Spleen (tissue), 7 donors: ENCODE measurements at regions not wholly inside any gene's neighbourhood (a gene's known extent, or its start where the extent isn't known, plus 50 kb on each side); places are given as distances from the start of the nearest gene placed in this dataset.

ENCODE experiments used
- POLR2A ChIP-seq, 3 donors: fragments of 450-650 bp; IDR thresholded peaks; one replicate each; pipeline ENCODE4 v1.5.1; 2017; ENCODE audit warnings: antibody characterized with exemption in 3 of 3, mild to moderate bottlenecking in 1 of 3
- TF ChIP-seq, protein P1 (sequence below), 11 experiments: fragments of 200-600 bp in 7 of 11; fragments of 450-650 bp in 4 of 11; sonication (generic) in 4 of 11; IDR thresholded peaks in 8 of 11; conservative IDR thresholded peaks in 3 of 11; 1 replicate in 7 of 11; 2 replicates in 4 of 11; pipeline versions ENCODE4 v1.4.0 to v1.8.0; 2016 to 2021; ENCODE audit warnings: antibody characterized with exemption in 11 of 11, inconsistent platforms in 4 of 11, mild to moderate bottlenecking in 1 of 11
- donor health status: DM: no; HTN: no; CAD: no; lungs with moderate emphysema.
- donor health status: DM: no; HTN: no; CAD: no.
- donor health status: DM: no; HTN: no; CAD: no.

GRCh38 chr4:176529574-176529973 lies 209.8 kb downstream of the SPCS3 start:
- TF ChIP-seq, protein P1, sequence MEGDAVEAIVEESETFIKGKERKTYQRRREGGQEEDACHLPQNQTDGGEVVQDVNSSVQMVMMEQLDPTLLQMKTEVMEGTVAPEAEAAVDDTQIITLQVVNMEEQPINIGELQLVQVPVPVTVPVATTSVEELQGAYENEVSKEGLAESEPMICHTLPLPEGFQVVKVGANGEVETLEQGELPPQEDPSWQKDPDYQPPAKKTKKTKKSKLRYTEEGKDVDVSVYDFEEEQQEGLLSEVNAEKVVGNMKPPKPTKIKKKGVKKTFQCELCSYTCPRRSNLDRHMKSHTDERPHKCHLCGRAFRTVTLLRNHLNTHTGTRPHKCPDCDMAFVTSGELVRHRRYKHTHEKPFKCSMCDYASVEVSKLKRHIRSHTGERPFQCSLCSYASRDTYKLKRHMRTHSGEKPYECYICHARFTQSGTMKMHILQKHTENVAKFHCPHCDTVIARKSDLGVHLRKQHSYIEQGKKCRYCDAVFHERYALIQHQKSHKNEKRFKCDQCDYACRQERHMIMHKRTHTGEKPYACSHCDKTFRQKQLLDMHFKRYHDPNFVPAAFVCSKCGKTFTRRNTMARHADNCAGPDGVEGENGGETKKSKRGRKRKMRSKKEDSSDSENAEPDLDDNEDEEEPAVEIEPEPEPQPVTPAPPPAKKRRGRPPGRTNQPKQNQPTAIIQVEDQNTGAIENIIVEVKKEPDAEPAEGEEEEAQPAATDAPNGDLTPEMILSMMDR (IDR thresholded peaks at IDR 0.05 in 8 of 11, conservative IDR thresholded peaks at IDR 0.05 in 3 of 11): no peak
- no peak for TF ChIP-seq POLR2A (IDR thresholded peaks at IDR 0.05)
